Right ventricle myocardium superior (tissue), 1 donor: ENCODE measurements at regions not wholly inside any gene's neighbourhood (a gene's known extent, or its start where the extent isn't known, plus 50 kb on each side); places are given as distances from the start of the nearest gene placed in this dataset.
"Not testable (repeated sequence)": the region's sequence is repeated elsewhere in the genome, so short reads cannot be mapped to it uniquely, and the experiment has no call there.

Experiments used
- ATAC-seq: fragments of 200-7000 bp; cut with Tn5 transposase; one replicate; pipeline ENCODE4 v1.9.1; 2020; ENCODE audit warnings: mild to moderate bottlenecking; ENCODE audit not compliant: poor library complexity
- DNase-seq: peaks from one replicate; pipeline ENCODE4 v3.0.0-alpha.2; 2020
- intact Hi-C: fragments of 100-400 bp; cut with DNase I; formaldehyde crosslinking; loops from one replicate; pipeline ENCODE4 v1.11.2; 2022
- donor health status: DM: no; HTN: yes; CAD: no; lungs with severe emphysema.

DNA sequence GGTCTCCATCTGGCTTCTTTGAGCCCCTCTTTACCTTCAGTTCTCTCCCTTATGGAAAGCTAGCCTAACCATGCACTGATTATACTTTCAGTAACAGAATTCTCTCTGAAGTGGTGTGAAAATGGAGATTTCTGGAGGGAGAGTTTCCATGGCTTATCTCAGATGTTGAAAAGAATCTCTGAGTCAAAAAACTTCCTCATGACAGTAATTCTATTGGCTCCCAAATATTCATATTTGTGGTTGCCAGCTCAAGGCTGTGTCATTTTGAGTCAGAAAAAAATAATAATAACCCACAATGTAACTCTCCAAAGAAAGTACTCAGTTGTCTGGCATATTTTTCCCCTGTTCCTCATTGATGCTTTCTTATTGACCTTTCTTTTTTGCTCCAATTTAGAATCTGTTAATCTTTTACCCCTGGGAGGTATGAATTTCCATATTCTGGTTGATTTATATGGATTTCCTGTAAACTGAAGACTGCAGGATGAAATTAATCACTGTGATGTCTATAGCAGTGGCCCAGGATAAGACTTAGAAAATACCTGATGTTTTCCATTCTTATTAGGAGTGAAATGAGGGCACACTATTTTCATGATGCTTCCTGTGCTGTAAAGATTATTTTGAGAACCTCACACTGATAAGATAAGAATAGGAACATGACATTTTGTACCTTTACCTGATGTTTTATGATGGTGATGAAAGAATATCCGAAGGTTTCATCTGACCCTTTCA, 149.5 kb upstream of the EPHA3 start:
- intact Hi-C loops: no loop called here
- ATAC-seq (peak; percentile 40), DNase-seq (no peak)

DNA sequence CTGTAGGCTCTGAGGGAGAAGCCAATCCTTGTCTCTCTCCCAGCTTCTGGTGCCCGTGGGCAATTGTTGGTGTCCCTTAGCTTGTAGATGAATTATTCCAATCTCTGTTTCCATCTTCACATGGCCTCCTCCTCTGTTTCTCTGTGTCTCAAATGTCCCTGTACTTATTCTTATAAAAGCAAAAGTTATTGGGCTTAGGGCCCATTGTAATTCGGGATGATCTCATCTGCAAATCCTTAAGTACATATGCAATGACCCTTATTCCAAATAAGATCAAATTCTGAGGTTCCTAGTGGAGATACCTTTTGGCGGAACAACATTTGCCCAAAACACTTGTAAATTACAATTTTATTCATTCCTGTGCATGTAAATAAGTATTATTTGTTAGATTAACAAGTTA, 147.4 kb upstream of the EPHA3 start:
- intact Hi-C loops: no loop called here
- DNase-seq (no peak), ATAC-seq (no peak)

DNA sequence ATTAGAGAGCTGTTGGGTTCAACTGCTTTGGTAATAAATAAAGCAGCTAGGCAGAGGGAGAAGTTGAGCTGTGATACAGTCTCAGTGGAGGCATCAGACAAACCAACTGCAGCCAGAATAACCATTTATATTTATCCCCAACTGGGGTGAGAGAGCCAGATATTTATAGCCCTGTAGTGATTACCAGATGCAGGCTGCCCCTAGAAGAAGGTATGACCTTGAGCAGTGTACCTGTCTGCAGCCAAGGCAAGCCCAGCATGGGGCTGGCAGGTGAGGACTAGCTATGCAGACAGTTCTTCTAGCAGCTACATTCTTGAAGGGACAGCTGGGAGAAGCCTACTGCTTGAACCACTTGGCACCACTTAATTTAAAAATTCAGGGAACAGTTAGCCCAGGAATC, 144.4 kb upstream of the EPHA3 start:
- DNase-seq: no peak
- intact Hi-C loops: no loop called here
- ATAC-seq: peak; percentile 98

DNA sequence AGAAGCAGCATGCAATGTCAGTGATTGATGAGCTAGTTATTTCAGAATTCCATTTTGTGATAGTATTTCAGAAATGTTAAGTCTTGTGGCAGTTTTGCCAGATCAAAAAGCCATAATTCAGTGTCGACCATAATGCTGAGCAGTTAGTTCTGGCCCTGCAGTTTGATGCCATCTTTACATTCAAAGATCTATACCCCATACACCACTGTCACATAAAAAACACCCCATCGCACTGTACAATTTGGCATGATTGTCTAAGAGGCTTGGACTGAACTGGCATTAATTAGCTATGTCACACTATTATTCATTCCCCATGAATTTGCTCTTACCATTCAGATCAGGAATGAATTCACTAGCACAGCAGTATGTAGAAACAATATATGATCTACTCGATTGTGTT, 127.7 kb upstream of the EPHA3 start:
- DNase-seq (no peak), ATAC-seq (no peak)
- intact Hi-C loops: no loop called here

DNA sequence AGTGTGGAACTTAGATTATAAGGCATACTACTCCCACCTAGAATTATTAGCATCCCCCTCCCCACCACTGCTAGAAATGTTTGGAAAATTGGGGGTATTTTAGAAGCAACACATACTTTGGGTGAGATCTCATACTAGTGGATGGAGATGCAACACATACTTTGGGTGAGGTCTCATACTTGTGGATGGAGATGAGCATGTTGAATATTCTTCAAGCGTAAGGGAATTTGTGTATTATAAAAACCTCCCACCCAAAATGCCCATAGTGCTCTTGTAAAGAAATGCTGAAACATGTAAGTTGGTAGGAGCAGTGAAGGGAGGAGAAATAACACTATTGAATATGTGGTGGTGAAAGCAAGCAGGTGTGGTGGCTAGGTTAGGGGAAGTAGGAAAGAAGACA, 124.0 kb upstream of the EPHA3 start:
- intact Hi-C loops: no loop called here
- ATAC-seq (no peak), DNase-seq (no peak)

DNA sequence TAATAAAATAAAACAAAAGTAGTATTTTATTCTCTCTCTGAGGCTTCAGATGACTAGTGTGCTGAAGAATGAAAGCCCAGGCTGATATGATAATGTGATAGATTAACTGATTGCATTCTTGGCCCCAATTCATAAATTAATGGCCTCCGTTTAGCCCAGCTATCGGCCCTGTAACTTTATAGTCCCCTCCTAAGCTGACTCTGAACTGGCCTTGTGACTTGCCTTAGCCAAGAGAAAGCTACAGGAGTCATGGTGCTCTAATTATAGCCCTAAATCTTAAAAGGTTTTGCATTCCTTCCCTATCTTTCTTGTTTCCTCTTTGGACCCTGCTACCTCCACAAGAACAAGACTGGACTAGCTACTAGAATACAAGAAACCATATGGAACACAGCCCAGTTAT, 123.2 kb upstream of the EPHA3 start:
- DNase-seq (no peak), ATAC-seq (no peak)
- intact Hi-C loops: no loop called here

DNA sequence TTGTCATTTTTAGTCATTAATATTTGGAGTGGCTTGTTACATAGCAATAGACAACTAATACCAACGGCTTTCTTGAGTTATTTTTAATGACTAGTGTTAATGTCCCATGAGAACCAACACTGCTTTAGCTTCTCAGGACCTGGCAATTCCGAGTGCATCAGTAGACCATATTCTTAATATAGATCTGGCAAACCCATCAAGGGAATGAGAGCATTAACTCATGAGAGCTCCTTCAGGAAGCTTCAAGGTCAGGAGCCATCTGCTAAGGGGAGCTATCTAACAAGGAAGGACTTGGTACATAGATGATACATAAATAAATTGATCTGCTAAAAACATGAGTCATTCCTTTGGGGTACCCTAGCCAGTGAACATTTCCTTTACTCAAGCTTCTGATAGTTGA, 122.6 kb upstream of the EPHA3 start:
- ATAC-seq (no peak), DNase-seq (no peak)
- intact Hi-C loops: no loop called here

DNA sequence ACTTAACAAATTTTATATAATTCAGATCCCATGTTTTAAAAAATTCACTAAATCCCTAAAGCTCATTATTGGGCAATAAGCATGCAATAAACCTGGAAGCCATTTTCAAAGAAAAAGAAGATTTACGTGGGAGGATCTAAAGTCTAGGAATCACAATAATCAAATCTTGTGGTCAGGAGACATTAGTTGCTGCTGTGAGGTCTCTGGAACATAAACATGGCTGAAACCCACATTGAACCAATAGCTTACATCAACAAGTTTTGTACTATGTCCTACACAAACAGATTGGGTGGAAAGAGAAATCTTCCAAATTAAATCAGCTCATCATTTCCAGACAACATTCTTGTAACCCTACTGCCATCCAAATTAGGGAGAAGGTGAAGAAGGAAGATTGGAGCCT, 121.9 kb upstream of the EPHA3 start:
- DNase-seq (no peak), ATAC-seq (no peak)
- intact Hi-C loops: no loop called here

DNA sequence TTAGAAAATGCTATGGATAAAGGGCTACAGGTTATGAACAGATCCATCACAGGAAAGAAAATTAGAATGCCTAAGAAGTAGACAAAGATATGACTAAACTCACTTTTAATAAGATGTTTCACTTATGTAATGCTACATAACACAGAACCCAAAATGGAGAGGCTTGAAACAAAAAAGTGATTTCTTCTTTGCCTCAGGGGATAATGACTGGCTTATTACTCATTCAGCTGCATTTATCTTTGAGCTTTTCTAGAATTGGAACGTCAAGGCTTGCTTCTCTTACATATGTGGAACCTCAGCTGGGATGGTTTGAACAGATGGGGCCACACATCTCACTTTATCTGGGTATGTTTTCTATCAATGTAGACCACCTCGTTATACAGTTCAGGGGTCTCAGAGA, 120.6 kb upstream of the EPHA3 start:
- ATAC-seq: no peak

DNA sequence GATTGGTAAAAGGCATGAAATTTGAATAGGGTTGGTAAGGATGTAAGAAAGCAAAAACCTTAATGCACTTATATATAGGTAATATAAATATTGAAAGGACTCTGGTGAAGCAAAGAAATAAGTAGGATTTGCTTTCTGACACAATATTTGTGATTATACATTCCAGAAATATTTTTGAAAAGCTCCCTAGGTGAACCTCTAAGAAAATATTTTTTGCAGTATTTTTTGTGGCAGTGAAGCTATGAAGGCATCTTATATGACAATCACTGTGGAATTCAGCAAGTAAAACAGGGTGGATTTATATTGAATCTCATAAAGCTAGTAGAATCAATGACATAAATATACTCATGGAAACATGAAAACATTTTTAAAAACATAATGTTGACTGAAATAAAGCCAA, 119.6 kb upstream of the EPHA3 start:
- intact Hi-C loops: no loop called here
- ATAC-seq (no peak), DNase-seq (no peak)

More for the DNA sequence above, 120.6 kb upstream of the EPHA3 start:
- no peak for DNase-seq
- intact Hi-C loops: no loop called here

DNA sequence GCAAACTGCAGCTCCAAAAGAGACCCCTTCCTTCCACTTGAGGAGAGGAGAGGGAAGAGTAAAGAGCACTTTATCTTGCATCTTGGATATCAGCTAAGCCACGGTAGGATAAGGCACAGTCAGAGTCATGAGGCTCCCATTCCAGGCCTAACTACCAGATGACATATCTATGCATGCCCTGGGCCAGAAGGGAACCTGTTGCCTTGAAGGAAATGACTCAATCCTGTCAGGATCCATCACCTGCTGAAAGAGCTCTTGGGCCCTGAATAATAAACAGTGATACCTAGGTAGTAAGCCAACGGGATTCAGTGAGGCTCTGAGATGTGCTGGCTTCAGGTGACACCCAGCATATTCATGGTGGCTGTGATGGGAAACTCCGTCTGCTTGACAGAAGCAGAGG, 118.5 kb upstream of the EPHA3 start:
- ATAC-seq: no peak

DNA sequence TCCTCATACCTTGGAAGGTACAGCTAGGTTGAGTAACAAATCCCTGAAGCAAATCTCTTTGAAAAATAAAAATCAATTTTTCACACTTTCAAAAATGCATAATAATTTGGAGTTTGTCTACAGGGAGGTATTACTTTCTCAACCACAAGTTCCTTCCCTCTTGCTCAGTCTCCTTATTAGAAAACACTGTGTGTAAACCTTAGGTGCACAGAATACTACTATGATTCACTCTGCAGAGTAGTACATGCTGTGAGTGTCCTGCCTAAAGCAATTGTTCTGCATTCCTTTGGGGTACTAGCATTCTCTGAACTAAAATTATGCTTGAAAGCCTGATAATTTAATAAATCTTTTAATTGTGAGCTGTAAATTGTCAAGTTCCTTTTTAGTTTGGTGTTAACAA, 115.9 kb upstream of the EPHA3 start:
- intact Hi-C loops: no loop called here
- DNase-seq (no peak), ATAC-seq (no peak)

More for the DNA sequence above, 118.5 kb upstream of the EPHA3 start:
- DNase-seq: no peak
- intact Hi-C loops: no loop called here

DNA sequence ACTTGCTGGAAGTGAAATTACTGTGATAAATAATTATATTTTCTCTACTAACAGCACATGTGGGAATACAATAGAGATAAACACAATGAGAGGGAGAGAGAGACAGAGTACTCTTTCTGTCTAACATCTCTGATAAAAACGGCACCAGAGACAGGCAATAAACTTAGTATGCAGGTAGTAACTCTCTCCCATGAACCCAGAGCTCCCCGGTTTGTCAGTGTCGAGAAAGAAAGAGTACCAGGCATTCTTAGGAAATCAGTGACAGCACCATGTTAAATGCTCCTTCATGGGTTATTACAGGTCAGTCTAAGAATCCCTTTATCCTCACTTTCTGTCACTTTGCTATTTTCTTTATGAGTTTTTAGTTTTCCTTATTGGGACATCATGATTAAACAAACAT, 110.7 kb upstream of the EPHA3 start:
- intact Hi-C loops: no loop called here
- ATAC-seq (no peak), DNase-seq (no peak)

DNA sequence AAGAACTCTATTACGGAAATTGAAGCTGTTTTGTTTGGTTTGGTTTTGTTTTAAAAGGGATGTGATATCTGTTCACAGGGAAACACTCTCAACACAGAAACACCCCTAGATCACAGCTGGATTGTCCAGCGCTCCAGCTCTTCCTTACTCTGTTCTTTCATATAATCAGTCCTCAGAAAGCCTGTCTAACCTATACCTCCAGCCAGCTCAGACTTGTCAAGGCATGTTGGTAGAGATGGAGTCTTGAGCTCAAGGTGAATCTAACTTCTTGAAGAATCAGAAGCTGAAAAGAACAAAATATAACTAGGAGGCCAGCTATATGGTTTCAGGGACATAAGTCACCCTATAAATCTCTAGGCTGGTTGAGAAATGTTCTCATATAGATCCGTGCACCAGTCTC, 110.2 kb upstream of the EPHA3 start:
- DNase-seq (no peak), ATAC-seq (no peak)
- intact Hi-C loops: no loop called here

DNA sequence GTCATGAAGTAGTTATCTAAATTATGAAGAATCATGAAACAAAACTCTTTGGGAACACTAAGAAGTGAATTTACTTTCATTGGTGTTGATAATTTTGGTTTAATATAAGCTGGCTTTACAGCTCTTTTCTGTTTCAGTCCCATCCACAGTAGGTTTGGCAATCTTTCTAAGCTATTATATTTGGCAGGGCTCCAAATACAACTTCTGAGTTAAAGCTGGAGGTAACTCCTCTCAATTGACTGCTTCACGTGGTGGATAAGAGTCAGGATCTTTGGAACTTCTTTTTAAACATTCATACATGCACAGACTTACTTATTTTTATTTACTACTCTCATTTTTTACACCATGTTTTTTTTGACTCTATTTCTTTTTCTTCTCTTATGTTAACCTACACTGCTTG, 106.5 kb upstream of the EPHA3 start:
- intact Hi-C loops: no loop called here
- DNase-seq (no peak), ATAC-seq (no peak)

DNA sequence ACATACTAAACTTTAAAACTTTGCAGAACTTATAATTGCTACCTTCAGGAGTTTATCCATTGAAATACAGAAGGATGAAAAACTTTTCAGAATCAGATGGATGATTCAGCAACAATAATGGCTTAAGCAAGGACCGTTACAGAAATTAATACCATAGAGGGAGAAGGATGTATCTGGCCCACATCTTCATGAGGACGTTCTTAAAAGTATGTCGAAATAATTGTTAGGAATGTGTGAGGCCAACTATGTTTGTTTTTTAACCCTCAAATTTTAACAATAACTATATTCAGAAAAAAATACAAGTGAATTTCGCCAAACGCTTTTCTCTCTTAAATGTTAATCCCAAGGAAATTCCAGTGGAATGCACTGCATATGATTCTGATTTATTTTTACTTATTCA, 105.2 kb upstream of the EPHA3 start:
- ATAC-seq (no peak), DNase-seq (no peak)
- intact Hi-C loops: no loop called here

DNA sequence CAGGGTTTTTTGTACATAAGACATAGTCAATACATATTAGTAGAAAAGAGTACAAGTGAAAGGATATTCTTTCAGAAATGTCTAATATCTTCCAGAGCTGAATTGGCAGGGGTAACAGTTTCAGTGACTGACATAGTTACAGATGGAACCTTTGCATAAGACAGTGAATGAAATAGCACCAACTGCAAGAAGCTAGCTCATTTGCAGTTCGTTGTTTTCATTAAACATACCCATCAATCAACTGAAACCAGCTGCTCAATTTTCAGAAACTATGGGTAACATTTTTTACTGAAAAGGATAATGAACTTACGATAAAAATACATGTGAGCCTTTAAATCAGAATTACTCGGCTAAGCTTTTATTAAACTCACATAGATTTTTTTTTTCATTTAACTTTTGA, 93.9 kb upstream of the EPHA3 start:
- ATAC-seq: no peak
- intact Hi-C loops: no loop called here
- DNase-seq: no peak

DNA sequence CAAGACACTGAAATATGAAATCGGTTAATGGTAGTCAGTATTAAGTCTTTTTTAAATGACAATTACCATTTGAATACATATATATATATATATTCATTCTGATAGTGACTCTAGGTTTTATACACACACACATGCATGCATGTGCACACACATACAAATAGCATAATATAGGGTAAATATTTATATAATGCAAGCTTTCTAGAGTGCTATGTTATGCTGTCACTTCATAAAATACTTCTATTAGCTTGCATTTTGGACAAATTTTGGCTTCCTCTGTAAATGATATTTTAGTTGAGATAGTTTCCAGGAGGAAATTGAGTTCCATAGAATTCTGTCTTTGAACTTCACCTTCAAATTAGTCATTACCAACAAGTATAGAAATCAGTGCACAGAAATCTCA, 89.9 kb upstream of the EPHA3 start:
- ATAC-seq (no peak), DNase-seq (no peak)
- intact Hi-C loops: no loop called here

DNA sequence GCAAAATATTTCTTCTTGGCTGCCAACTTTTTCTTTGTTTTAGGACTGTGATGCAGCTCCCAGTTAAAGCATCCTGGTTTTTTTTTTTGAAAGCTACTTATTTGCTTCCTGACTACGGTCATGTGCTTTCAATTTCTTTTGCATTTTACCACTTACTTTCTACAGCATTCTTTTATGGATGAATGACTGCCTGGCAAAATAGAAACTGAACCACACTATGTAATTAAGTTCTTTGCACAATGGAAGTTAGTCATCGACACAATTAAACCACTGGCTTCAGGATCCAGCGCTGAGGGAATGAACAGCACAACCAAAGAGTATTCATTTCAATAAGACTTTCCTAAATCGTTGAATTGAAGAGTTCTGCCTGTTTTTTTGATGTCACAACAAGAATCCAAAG, 82.2 kb upstream of the EPHA3 start:
- intact Hi-C loops: no loop called here
- ATAC-seq (no peak), DNase-seq (no peak)

DNA sequence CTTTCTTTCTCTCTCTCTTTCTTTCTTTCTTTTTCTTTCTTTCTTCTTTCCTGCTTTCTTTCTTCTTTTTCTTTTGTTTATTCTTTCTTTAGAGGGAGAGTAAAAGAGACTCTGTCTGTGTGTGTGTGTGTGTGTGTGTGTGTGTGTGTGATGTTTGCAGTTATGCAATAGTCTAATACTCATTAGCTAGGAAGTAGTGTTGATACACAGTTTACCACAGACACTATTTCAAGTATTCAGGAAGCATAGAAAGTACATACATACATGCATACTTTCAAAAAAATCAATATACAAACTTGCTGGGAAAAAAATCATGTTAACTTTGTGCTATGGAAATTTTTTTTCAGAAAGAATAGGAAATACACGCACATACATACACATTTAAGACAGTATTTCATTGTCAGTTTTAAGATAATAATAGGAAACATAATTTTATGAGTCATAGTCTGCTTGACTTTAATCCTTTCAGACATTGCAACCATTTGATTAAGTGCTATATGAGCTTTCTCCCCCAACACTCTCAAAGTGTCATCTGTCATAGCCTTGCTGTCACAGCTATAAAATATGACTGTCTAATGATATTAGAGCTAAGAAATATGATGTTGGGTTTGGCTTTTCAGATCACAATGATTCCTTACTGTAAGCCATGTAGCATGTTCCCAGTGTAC, 74.9 kb upstream of the EPHA3 start:
- intact Hi-C loops: no loop called here
- no peak for ATAC-seq
- DNase-seq: no peak

DNA sequence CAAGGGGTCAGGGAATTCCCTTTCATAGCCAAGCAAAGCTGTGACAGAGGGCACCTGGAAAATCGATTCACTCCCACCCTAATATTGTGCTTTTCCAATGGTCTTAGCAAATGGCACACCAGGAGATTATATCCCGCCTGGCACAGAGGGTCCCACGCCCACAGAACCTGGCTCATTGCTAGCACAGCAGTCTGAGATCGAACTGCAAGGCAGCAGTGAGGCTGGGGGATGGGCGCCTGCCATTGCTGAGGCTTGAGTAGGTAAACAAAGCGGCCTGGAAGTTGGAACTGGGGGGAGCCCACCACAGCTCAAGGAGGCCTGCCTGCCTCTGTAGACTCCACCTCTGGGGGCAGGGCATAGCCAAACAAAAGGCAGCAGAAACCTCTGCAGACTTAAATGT, 72.7 kb upstream of the EPHA3 start:
- intact Hi-C loops, ATAC-seq, DNase-seq: not testable (repeated sequence)
